ENCODE measurements at regions not wholly inside any gene's neighbourhood (a gene's known extent, or its start where the extent isn't known, plus 50 kb on each side); places are given as distances from the start of the nearest gene placed in this dataset.

GRCh38 chr19:20431826-20432225, 133.8 kb downstream of the ZNF737 start:
- TF ChIP-seq POLR2AphosphoS5 (IDR thresholded peaks at IDR 0.05; ENCODE audit: insufficient read depth in 1 of 2, low read depth in 1 of 2) (no peak), POLR2A (IDR thresholded peaks at IDR 0.05) (no peak)
